COLO829 (cell line): ENCODE measurements at regions not wholly inside any gene's neighbourhood (a gene's known extent, or its start where the extent isn't known, plus 50 kb on each side); places are given as distances from the start of the nearest gene placed in this dataset.
"Not testable (repeated sequence)": the region's sequence is repeated elsewhere in the genome, so short reads cannot be mapped to it uniquely, and the experiment has no call there.

Source experiments
- DNase-seq: peaks from one replicate; pipeline ENCODE4 v3.0.0; 2012; ENCODE audit warnings: low spot score

DNA sequence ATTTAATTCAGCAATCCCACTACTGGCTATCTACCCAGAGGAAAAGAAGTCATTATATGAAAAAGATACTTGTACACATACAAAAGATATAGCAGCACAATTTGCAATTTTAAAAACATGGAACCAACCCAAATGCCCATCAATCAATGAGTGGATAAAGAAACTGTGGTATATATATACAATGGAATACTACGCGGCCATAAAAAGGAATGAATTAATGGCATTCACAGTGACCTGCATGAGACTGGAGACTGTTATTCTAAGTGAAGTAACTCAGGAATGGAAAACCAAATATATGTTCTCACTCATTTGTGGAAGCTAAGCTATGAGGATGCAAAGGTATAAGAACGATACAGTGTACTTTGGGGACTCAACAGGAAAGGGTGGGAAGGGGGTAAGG, 102.8 kb upstream of the KCNMA1 start:
- DNase-seq = not testable (repeated sequence)

DNA sequence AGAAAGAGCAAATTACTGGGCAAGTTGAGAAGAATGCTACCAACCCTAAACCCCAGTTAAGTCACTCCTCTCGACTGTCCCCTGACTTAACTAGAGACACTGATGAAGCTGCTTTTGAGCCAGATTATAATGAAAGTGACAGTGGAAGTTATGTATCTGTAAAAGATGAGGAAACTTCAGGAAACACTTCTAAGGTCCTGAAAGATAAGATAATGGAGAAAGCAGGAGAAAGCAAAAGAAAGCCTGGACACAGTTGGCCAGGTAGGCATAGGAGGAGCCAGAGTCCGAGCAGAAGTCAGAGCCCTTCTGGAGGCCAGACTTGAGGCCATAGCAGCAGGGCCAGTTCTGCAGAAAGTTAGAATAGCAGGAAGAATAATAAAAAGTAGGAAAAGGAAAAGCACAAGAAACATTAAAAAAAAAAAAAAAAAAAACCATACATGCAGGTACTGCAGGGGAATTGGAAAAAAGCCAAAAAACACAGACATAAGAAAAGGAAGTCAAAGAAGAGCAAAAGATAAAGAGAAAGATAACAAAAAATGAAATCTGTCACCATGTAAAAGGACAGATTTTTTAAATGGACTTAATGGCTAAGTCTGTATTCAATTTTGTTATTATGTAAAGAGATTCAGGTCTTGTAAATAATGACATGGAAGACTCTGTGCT, 101.0 kb upstream of the KCNMA1 start:
- DNase-seq = no peak

DNA sequence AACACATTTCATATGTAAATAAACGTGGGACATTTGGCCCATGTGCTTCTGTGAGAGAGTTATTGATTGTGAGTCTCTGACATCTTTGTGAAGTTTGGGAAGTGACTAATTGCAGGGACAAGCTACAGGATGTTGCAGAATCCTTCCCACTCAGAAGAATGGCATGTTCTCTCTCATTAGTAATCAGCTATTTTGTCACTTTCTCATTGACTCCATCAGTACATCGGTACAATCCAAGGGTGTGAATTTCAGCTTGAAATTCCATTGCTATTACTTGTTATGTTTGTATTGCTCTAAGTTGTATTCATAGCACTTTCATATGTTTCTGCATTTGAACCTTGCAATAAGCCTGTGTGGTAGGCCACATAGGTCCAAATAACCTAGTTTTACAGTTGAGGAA, 100.0 kb upstream of the KCNMA1 start:
- no peak for DNase-seq

DNA sequence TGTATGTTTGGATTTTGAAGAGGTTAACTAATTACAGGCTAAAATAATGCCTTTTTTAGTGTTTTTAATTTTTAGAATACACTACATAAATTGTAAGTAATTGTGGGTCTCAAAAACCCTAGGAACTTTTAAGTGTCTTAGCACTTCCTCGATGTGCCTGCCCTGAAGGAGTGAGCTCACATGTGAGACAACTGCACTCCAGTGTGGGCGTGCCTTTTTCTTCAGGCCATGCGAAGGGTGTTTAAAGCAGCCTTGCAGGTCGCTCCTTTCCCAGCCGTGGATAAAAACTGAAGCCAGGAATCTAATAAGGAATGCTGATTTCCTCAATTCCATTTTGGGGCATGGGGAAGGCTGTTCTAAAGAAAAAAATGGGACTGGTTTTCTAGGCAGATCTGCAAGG, 97.5 kb upstream of the KCNMA1 start:
- DNase-seq = not testable (repeated sequence)

DNA sequence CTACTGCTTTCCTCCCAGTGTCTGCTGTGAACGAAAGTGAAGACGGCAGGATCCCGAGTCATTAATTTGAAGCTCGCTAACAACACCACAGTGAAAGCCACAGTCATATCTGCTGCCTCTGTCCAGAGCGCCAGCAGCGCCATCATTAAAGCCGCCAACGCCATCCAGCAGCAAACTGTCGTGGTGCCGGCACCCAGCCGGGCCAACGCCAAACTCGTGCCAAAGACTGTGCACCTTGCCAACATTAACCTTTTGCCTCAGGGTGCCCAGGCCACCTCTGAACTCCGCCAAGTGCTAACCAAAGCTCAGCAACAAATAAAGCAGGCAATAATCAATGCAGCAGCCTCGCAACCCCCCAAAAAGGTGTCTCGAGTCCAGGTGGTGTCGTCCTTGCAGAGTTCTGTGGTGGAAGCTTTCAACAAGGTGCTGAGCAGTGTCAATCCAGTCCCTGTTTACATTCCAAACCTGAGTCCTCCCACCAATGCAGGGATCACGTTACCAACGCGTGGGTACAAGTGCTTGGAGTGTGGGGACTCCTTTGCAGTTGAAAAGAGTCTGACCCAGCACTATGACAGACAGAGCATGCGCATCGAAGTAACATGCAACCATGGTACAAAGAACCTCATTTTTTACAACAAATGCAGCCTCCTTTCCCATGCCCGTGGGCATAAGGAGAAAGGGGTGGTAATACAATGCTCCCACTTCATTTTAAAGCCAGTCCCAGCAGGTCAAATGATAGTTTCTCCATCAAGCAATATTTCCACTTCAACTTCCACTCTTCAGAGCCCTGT, 94.8 kb upstream of the KCNMA1 start:
- no peak for DNase-seq

DNA sequence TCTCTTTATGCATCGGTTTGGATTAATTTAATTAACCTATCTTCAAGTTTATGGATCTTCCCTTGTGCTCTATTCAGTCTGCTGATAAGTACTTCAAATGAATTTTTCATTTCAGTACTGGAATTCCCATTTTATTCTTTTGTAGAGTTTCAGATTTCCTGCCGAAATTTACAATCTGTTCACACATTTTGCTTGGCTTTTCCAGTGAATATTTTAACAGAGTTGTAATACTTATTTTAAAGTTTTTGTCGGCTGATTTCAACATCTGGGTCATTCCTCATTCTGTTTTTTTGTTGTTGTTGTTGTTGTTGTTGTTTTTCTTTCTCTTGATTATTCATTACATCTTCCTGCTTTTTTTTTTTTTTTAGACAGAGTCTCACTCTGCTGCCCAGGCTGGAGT, 89.9 kb upstream of the KCNMA1 start:
- DNase-seq = no peak

DNA sequence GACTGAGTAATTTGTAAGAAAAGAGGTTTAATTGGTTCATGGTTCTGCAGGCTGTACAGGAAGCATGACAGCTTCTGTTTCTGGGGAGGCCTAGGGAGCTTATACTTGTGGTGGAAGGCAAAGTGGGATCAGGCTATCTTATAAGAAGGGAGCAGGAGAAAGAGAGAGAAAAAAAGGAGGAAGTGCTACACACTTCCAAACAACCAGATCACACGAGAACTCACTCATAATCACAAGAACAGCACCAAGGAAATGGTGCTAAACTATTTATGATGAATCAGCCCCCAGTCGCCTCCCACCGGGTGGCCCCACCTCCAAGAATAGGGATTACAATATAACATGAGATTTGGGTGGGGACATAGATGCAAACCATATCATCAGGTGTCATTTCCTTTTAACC, 89.1 kb upstream of the KCNMA1 start:
- no peak for DNase-seq

DNA sequence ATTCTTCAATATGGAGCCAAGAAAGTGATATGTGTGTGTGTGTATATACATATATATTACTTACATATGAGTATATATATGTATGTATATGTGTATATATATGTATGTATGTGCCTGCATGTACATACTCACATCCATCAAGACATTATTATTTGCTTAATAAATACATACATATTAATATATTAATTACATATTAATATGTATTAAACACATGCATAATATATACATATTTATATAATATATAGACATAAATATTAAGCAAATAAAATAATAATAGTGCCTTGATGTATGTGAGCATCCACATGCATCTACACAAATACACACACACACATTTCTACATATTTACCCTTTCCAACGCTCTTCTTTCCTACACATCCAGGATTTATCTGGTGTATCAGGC, 88.7 kb upstream of the KCNMA1 start:
- no peak for DNase-seq

DNA sequence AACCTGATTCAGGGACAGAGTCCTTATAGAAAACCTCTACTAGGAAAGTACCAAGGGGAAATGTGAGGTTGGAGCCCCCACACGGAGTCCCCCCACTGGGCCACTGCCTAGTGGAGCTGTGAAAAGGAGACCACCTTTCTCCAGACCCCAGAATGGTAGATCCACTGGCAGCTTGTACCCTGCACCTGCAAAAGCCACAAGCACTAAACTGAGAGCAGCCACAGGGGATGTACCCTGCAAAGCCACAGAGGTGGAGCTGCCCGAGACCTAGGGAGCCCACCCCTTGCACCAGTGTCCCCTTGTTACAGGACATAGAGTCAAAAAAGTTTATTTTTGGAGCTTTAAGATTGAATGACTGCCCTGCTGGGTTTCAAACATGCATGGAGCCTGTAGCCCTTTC, 87.2 kb upstream of the KCNMA1 start:
- DNase-seq = no peak

DNA sequence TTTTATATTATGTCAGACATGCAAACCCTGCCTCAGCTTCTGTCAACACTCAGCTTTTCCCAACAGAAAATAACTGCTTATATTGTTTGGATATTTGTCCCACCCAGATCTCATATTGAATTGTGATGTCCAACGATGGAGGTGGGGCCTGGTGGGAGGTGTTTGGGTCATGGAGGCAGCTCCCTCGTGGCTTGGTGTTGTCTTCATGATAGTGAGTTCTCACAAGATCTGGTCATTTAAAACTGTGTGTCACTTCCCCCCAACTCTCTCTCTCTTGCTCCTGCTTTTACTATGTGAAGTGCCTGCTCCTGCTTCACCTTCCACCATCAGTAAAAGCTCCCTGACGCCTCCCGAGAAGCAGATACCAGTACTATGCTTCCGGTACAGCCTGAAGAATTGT, 85.8 kb upstream of the KCNMA1 start:
- DNase-seq = no peak

DNA sequence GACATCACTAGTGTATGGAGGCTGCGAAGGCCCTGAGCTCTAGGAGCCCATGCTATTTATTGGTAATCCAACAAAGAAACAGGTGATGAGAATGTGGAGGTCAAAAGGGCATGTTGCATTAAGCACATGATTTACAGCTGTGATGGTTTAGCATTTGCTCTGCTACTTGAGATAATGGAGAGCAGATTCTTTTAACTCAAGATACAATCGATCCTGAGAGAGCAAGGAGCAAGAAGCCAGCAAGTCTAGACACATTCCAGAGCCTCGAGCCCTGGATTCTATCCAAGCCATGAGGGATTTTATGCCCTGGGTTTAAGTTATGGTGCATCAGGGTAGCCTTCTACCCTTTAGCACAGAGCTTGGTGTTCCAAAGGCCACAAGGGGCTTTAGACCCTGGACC, 85.3 kb upstream of the KCNMA1 start:
- not testable (repeated sequence) for DNase-seq

DNA sequence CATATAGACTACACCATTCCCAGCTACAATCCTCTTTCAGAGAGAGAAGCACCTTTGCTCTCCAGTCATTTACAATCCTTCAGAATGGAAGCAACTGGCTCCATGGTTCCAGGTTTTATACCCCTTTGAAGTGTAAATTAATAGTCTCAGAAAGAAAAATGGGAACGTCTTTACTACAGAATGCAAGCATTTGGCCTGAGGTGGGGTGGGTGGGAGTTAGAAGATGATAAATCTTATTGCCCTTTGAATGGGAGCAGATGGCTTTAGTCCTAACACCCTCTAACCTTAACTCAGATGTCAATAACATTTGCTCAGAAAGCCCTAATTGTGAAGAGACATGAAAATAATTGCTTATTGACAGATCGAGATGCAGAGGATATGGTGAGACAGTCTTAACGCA, 84.2 kb upstream of the KCNMA1 start:
- DNase-seq = no peak

DNA sequence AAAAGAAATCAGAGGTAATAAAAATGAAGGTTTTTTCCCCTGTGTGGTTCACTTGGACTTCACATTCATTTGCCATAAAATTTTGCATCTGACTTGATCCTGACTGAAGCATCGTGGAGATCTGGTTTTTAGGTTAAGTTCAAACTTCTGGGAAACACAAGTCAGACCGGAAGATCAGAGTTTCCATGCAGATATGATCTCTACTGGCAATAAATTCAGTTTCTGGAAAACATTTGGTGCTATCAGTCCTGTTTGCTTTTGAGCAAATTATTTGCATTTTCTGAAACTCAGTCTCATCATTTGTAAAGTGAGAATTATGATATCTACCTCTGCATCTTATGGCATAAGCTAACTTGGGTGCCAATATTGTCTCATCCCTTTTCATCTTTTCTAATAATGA, 81.3 kb upstream of the KCNMA1 start:
- DNase-seq = no peak

DNA sequence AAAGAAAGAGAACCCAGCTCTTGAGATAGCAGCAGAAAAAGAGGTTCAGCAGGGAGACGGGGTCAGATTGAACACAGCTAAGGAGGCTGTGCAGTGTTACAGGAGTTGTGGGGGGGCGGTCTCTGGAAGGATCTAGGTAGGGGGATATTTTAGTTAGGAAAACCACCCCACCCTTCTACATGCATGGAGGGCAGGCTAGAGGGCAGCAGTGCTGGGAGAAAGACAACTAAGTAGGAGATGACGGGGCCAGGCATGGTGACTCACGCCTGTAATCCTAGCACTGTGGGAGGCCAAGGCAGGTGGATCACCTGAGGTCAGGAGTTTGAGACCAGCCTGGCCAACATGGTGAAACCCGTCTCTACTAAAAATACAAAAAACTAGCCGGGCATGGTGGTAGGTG, 80.7 kb upstream of the KCNMA1 start:
- DNase-seq = not testable (repeated sequence)

DNA sequence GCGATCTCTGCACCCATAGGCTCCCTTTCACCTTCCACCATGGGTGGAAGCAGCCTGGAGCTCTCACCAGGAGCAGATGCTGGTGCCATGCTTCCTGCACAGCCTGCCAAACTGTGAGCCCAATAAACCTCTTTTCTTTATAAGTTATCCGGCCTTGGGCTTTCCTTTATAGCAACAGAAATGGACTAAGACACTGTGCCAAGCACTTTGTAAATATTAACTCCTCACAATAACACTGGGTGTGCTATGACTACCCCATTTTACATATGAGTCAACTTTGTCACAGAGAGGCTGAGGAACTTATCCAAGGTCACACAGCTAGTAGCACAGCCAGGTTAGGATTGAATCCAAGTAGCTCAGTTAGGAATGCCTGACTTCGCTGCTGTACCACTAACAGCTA, 79.7 kb upstream of the KCNMA1 start:
- DNase-seq = no peak

DNA sequence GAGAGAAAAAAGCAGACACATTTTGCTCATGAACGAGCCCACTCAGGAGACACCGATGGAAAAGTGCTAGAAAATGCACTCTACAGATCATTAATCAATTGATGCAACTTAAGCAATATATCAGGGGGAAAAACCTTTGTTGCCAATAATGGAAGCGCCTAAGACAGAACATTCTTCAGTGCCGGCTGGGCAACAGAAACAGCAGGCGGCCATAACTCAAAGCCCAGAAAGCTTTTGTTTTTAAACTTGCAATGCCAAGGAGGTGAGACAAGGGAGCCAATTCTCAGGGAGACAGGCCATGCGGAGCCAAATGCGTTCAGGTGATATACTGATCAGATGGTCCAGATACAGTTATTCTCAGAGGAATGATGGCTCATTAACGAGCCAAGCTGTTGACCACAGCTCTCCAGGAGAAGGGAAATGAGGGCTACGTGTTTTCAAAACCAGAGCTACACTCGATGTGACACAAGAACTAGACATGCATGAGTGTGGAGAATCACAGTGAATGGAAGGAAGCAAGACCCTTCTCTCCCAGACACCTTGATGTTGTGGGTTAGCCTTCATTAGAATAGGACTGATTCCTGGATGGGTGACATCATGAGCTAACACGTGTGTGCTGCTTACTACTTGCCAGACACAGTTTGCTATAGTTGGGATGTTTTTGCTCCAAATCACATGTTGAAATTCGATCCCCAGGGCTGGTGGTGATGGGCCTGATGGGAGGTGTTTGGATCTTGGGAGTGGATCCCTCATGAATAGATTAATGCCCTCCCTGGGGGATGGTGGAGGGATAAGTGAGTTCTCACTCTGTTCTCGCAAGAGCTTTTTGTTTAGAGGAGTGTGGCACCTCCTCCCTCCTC, 79.1 kb upstream of the KCNMA1 start:
- DNase-seq = no peak

DNA sequence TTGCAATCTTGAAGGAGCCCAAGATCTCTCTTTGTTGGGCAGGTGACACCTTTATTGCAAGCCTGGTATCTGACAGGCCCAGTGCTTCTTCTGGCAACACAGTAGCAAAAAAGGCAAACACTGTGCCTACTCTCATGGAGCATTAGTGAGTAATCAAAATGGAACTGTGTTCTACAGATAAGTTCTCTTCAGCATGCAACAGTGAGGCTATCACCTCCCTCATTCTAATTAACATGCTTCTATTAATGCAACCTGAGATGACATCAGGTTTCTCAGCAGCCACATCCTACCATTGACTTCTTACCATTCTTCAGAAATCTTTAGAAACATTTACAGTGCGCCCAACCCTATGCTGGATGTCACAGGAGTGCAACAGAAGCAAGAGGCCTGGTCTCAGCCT, 77.9 kb upstream of the KCNMA1 start:
- DNase-seq = no peak

DNA sequence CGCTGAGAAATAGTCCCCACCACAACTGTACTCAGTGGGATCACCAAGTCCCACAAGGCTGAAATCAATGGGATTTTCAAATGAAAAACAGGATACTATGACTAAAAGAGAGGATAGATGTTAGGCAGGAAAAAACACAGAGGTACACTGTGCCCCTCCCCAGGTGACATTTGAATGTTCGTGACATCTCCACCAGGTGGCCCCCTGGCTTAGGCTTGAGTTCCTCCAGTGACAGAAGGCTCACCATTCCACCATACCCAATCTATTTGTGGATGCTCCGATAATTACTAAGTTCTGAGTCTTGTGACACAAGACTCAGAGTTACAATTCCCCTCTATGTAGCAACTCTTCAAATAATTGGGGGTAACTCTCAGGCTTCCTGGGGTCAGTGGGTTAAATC, 77.5 kb upstream of the KCNMA1 start:
- DNase-seq = no peak

DNA sequence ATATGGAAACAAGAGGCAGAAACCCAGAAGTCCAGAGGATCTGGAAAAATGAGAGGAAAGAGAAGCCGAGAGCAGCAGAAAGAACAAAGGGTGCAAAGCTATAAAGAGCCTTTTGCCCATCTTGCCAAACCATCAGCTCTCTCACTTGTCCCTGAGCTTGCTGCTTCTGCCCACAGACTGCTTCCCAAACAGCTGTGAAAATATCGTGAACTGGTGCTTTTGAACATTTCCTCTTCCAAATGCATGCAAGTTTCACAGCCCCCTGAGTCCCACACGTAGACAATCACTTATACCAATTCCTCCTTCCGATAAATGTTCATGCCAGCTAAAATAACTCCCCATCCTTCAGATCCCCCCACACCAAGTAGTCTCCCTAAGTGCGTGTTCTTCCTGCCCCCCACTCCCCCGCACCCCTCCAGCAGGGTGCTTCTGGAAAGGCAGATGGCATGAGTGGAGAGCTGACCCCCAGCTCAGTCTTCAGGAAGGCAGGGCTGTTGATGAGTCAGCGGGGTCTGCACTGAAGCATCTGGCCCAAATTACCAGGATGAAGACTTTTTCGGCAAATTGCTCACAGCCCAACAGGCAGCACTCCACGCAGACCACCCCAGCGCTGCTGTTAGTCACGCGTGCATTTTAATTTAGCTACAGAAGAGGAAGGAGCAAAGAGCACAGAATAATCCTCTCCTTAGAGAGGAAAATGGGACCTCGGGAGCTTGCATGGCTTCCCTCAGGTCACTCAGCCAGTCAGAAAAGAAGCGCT, 76.1 kb upstream of the KCNMA1 start:
- DNase-seq = no peak

DNA sequence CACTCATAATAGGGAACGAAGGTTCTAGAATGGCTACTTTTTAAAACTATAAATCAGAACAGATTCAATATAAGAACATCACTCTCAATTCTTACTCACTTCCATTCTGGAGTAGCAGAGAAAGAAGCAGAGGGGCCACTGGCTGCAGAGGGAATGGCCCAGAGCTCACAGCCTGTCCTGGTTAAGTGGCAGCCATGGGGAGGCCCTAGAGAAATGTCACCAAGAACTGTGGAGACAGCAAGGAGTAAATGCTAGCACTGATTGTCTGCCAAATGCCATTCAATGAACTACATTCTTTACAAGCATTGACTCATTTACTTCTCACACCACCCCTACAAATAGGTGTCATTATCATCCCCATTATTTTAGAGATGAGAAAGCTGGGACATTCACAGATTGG, 74.6 kb upstream of the KCNMA1 start:
- no peak for DNase-seq

DNA sequence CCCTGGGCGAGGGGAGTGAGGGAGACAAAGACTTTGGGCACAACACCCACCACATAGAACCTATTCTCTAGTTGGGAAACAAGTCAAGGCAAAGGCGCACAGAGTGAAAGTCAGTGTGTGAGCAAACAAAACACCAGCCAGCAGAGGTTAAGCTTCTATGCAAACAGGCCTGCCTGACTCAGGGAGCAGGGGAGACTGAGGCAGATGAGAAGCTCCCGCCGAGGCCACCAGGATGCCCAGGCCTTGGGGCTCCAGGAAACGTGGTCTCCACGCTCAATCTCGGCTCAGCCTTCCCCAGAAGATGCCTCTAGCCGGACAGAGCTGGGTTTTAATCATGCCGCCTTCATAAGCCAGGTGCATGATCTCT, 74.1 kb upstream of the KCNMA1 start:
- DNase-seq = no peak
